OCI-LY7 (cell line): ENCODE measurements at regions not wholly inside any gene's neighbourhood (a gene's known extent, or its start where the extent isn't known, plus 50 kb on each side); places are given as distances from the start of the nearest gene placed in this dataset.

Experiments
- EZH2phosphoT487 ChIP-seq: fragments of 200-600 bp; sonication (generic); IDR thresholded peaks from 2 replicates; pipeline ENCODE4 v1.6.1; 2018; ENCODE audit warnings: low read depth, borderline replicate concordance, mild to moderate bottlenecking, mixed run types, antibody characterized with exemption, low read length, moderate library complexity, mixed read lengths
- TF ChIP-seq, protein P1 (sequence below): fragments of 200-600 bp; sonication (generic); conservative IDR thresholded peaks from 2 replicates; pipeline ENCODE4 v1.5.1; 2014; ENCODE audit warnings: mild to moderate bottlenecking, antibody characterized with exemption, low read length, moderate library complexity, mixed read lengths

DNA sequence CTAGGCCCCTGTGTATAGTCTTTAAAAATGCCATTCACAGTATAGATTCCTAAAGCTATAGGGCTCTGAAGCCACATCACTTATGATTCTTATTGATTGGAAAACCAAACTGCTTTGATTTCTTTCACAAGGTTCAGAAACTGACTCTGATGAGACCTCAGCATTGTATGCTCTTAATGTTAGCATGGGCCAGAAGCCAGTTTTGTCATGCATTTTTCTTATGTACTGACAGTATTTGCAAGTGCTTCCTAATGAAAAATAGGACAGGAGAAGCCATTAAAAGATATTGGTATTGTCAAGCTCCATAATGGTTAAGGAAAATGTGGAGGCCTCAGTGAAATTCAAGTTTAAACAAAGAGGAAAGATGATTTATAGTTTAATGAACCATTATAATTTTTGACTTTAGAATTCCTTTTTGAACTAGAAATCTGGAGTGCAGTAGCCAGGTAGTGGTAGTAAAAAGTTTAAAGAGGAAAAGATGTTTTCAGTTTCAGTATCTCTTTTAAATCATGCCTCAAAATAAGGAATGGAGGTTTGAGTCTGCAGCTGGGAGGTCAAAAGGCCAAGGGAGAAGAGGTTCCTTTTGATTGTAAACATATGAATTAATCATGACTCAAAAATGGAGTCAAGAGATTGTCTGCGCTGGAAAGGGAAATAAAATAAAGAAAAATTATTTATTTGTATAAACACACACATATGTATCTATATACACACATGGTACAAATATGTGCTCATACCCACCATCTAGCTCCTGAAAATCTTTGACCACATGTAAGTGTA, 388.1 kb upstream of the PRICKLE1 start:
- TF ChIP-seq, protein P1, sequence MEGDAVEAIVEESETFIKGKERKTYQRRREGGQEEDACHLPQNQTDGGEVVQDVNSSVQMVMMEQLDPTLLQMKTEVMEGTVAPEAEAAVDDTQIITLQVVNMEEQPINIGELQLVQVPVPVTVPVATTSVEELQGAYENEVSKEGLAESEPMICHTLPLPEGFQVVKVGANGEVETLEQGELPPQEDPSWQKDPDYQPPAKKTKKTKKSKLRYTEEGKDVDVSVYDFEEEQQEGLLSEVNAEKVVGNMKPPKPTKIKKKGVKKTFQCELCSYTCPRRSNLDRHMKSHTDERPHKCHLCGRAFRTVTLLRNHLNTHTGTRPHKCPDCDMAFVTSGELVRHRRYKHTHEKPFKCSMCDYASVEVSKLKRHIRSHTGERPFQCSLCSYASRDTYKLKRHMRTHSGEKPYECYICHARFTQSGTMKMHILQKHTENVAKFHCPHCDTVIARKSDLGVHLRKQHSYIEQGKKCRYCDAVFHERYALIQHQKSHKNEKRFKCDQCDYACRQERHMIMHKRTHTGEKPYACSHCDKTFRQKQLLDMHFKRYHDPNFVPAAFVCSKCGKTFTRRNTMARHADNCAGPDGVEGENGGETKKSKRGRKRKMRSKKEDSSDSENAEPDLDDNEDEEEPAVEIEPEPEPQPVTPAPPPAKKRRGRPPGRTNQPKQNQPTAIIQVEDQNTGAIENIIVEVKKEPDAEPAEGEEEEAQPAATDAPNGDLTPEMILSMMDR: no peak
- no peak for TF ChIP-seq EZH2phosphoT487
